NCI-H510A treated with DMSO at 0.1 percent for 48 hours (cell line): ENCODE measurements at regions not wholly inside any gene's neighbourhood (a gene's known extent, or its start where the extent isn't known, plus 50 kb on each side); places are given as distances from the start of the nearest gene placed in this dataset.
"Not testable (repeated sequence)": the region's sequence is repeated elsewhere in the genome, so short reads cannot be mapped to it uniquely, and the experiment has no call there.

Experiments
- DNase-seq: peaks from one replicate; lab custom pipeline; 2025; lab: John Stamatoyannopoulos, UW

GRCh38 chr2:167749016-167749415, 498.4 kb downstream of the STK39 start:
- DNase-seq: no peak

DNA sequence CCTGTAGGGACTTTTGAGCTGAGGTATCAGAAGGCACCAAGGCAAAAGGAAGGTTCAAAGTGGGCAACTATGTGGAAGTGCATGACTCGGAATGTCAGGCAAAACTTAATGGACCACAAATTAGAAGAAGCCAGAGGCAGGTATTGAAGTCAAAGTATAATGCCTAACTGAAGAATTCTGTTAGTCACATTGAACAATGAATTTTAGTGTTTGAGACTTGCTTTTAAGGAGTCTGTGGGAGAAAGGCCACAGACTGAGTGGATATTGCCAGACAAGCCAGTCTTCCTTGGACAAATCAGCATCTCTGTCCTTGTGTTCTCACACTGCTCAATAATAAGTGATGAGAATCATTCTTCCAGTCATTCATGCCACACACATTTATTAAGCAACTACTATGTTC, 498.9 kb downstream of the STK39 start:
- no peak for DNase-seq

GRCh38 chr2:167745667-167746066, 501.7 kb downstream of the STK39 start:
- no peak for DNase-seq

DNA sequence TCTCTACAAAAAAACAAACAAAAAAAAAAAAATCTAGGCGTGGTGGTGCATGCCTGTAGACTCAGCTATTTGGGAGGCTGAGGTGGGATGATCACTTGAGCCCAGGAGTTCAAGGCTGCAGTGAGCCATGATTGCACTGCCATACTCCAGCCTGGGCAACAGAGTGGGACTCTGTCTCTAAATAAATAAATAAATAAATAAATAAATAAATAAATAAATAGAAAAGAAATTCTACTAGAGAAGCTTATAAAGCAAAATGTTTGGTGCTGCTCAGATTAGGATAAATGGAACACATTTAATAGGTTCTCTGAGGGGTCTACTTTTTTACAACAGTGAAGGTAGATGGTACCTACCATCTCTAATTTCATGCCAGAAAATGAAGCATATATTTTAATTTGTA, 507.5 kb downstream of the STK39 start:
- not testable (repeated sequence) for DNase-seq

DNA sequence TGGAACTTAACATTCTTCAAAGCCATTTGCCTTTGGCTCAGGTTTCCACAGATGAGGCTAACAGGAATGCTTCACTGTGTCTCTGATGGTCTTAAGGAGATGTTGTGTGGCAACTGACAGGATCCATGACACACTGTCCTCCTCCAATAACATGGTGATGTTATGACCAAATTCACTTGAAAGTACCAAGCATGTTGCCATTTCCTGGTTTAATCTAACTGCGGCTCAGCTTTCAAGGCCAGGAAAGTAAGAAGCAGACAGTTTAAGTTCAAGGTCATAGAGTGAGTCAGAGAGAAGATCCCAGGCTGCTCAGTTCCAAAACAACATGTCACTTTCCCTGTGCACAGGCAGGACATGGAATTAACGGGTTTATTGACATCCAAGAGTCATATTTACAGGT, 513.6 kb downstream of the STK39 start:
- DNase-seq: no peak

GRCh38 chr2:167732326-167732725, 515.1 kb downstream of the STK39 start:
- DNase-seq: no peak

GRCh38 chr2:167729911-167730310, 517.5 kb downstream of the STK39 start:
- no peak for DNase-seq

DNA sequence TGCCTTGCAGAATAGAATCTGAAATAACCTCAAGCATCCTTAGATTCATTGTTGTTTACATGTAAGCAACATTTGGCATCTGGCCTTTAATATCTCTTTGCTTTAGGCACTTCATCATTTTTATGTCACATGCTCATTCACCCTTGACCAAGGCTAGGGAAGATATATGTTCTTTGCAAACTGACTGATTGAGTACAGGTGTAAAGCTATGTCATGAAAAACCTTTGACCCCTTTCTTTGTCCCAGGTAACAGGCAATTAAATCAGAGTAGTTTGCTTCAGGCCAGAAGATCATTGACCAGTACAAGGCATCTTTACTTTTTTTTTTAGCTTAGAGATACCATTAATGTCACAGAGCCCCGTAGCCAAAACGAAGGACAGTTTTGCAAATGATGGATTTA, 520.6 kb downstream of the STK39 start:
- no peak for DNase-seq

DNA sequence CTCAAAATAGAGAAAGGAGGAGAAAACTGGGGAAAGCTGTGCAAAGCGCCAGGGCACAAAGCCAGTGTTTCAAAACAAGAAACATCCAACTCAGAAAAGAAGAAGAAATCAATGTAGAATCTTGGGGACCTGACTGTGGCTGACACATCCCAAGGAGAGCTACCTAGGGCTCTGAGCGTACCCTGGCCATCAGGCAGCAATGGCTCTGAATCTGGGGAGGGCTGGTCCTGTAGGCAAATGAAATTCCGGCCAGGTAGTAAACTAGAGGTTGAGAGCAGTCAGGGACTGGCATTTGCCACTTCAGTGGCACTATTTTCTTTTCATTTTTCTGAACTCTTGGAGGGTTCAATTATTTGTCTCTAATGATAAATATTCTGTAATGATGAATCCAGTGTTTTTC, 525.8 kb downstream of the STK39 start:
- no peak for DNase-seq

GRCh38 chr2:167719410-167719809, 528.0 kb downstream of the STK39 start:
- no peak for DNase-seq

DNA sequence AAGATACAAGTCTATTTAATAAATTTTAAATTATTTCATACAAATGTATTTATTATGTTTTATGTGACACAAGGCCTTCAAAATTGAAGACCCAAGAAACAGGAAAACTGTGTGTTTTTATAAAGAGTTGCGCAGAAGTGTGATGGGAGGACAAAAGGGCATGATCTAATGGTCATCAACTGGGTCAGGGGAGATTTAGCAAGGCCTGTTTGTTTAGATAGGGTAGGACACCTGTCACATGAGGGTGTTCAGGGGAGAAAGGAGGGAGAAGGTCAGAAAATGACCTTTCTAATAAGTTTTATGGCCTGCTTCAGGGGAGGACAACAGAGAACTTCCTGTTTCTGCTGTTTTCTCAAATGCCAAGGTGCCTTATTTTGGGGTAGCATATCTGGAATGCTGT, 528.8 kb downstream of the STK39 start:
- no peak for DNase-seq

DNA sequence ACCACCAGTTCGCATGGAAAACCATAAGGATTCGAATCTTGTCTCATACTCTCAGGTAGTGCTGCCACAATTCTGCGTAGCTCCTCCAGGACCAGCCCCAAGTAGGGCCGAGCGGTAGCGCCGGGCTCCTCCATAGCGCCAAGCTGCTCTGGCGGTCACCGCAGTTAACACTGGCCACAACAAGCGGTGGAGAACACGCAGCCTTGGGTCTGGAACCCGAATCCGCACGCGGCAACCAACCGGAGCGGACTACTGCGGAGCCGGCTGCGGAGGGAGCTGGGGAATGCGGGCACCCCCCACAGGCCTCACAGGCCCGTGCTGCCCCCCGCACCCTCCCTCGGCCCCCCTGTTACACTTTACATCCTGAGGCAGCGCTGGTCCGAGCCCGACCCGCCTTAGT, 531.5 kb downstream of the STK39 start:
- DNase-seq: no peak

DNA sequence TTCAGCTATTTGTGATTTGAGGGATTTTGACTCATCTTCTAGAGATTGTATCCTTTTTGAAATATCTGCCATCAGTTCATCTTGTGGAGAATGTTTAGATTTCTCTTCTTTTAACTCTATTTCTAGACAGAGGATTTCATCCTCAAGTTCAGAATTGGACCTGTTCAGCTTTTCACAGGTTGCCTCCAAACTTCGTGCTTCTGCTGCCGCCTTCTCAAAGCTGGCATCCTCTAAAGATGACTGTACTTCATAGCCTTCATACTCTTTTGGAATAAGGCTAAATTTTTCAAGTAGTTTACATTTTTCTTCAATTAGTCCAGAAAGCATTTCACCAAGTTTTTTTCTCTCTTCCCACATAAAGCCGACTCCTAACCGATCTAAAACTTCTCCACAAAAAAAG, 531.9 kb downstream of the STK39 start:
- not testable (repeated sequence) for DNase-seq

DNA sequence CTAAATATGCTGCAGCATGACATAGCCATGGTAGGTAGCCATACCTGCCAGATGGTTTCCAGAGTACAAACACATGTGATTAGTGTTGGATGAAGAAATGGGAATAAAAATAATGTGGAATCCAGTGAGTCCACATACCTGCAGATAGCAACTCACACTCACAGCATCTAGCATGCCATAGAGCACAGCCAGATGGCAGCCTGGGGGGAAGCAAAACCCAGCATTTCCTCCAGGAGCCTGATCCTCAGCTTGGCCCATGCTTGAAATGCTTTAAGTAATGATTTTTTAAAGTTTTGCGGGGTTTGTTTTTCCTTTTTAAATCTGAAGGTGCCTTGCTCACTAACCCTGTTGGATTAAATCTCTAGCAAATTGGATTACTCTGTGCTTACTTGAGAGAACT, 535.1 kb downstream of the STK39 start:
- no peak for DNase-seq

GRCh38 chr2:167708998-167709397, 538.4 kb downstream of the STK39 start:
- no peak for DNase-seq

- DNase-seq: no peak
Measured at GRCh38 chr2:167706800-167707199, 540.6 kb downstream of the STK39 start.

GRCh38 chr2:167703441-167703840, 544.0 kb downstream of the STK39 start:
- no peak for DNase-seq

DNA sequence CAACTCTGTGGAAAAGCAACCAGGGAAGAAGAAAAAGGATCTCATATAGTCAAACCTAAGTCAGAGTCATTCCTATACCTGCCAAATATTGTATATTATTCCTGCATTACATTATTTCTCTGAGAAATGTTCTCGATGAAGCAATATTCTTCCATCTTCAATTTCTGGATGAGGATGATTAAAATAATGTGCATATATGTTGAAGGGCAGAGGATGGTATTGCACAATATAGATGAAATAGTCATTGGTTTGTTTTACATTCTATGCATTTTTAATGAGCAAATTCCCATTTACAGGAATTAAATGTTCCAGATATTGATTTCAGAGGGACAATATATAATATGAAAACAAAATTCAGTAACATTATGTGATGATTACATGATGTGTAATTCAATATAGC, 545.2 kb downstream of the STK39 start:
- no peak for DNase-seq

DNA sequence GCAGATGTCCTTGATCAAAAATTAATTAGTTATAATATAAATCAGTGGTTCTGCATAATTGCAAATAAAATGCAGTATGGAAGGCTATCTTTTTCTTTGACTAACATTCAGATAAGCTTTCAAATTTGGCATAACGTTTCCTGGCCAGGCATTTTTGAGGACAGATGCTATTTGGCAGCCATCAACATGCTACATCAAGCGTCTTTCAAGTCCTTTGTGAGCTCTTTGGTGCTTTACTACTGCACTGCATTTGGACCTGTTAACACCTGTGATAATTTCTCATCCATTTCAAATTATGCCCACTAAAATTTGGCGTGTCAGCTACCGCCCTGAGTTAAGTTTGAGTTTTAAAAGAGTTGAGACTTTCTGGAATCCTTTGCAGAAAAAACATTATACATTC, 545.7 kb downstream of the STK39 start:
- DNase-seq: no peak

GRCh38 chr2:167697948-167698347, 549.4 kb downstream of the STK39 start:
- DNase-seq: no peak

DNA sequence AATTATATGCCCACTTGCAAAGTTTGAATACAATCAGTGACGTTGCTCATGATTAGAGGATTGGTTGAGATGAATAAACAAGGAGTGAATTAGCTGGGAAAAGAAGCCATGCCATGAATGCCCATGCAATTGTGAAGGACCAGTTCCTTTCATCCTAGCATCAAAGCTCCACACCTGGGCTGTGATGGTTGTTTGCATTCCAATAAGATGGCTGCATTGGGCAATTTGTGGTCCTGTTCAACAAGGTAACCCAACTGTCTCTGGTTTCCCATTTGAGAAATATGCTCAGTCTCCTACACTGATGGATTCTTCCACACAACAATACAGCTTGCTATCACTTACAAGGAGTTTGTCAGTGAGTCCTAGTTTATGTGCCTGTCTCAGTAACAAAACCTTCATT, 550.2 kb downstream of the STK39 start:
- DNase-seq: no peak

GRCh38 chr2:167692936-167693335, 554.5 kb downstream of the STK39 start:
- peak; percentile 49 for DNase-seq

GRCh38 chr2:167692191-167692590, 555.2 kb downstream of the STK39 start:
- no peak for DNase-seq

- DNase-seq: no peak
Measured at GRCh38 chr2:167689444-167689843, 558.0 kb downstream of the STK39 start.

GRCh38 chr2:167686691-167687090, 560.7 kb downstream of the STK39 start:
- no peak for DNase-seq
